Vagina (tissue), 2 donors: ENCODE measurements at regions not wholly inside any gene's neighbourhood (a gene's known extent, or its start where the extent isn't known, plus 50 kb on each side); places are given as distances from the start of the nearest gene placed in this dataset.
"Not testable (repeated sequence)": the region's sequence is repeated elsewhere in the genome, so short reads cannot be mapped to it uniquely, and the experiment has no call there.

Experiments
- DNase-seq, 2 donors: peaks; one replicate each; pipeline ENCODE4 v3.0.0-alpha.2; 2017; ENCODE audit errors: extremely low spot score in 2 of 2
- H3K27ac ChIP-seq: fragments of 200-600 bp; sonication (generic); one replicate; pipeline ENCODE4 v1.5.1; 2019
- H3K27me3 ChIP-seq: fragments of 200-600 bp; sonication (generic); one replicate; pipeline ENCODE4 v1.5.1; 2019
- H3K36me3 ChIP-seq, 2 donors: fragments of 200-600 bp; sonication (generic); one replicate each; pipeline ENCODE4 v1.5.1; 2017 to 2019
- H3K4me1 ChIP-seq: fragments of 200-600 bp; sonication (generic); one replicate; pipeline ENCODE4 v1.5.1; 2019
- H3K4me3 ChIP-seq, 2 donors: fragments of 200-600 bp; sonication (generic); 1 replicate in 1 of 2; 2 replicates in 1 of 2; pipeline ENCODE4 v1.5.1; 2016 to 2019
- H3K9me3 ChIP-seq: fragments of 200-600 bp; sonication (generic); one replicate; pipeline ENCODE4 v1.5.1; 2019
- CTCF ChIP-seq, 3 experiments: fragments of 450-650 bp in 2 of 3; fragments of 200-600 bp in 1 of 3; sonication (generic) in 1 of 3; IDR thresholded peaks; one replicate each; pipeline ENCODE4 v1.5.1; 2017 to 2019; ENCODE audit warnings: antibody characterized with exemption in 3 of 3, mild to moderate bottlenecking in 2 of 3, moderate library complexity in 2 of 3
- POLR2A ChIP-seq, 2 donors: fragments of 450-650 bp; IDR thresholded peaks; one replicate each; pipeline ENCODE4 v1.6.1; 2017; ENCODE audit warnings: antibody characterized with exemption in 2 of 2, mild to moderate bottlenecking in 2 of 2, moderate library complexity in 2 of 2
- POLR2AphosphoS5 ChIP-seq, 2 donors: sonication (generic); formaldehyde crosslinking; IDR thresholded peaks; one replicate each; pipeline ENCODE4 v1.9.0; 2017; ENCODE audit warnings: antibody characterized with exemption in 2 of 2, mild to moderate bottlenecking in 2 of 2, low read depth in 1 of 2; ENCODE audit not compliant: insufficient read depth in 1 of 2
- intact Hi-C: fragments of 100-400 bp; cut with DNase I; formaldehyde crosslinking; loops from one replicate; pipeline ENCODE4 v1.15.1; 2023

DNA sequence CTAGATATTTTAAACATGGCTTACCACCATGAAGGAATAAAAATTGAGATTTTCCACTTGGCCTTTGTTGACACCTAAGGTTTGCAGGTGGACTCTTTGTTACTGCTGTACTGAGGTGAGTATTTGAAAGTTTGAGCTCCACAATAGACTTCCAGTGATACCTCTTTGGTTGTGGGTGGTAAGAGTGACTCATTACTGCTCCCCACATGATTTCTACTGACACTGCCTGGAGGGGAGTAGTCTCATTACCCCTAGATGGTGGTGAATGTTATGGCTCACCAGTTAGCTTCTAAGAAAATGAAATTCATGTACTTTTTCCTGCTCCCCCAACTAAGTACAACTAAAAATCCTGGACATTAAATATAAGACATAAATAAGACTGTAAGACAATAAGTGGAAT is 1183.1 kb upstream of the TMEFF2 start:
- no peaks in the 10 kb centered on the region for H3K4me1 ChIP-seq
- no peaks in the 10 kb centered on the region for H3K36me3 ChIP-seq
- intact Hi-C loops = no loop called here
- no peaks in the 10 kb centered on the region for H3K9me3 ChIP-seq
- DNase-seq = no peak
- no peak overlapping the region for H3K4me3 ChIP-seq
- no peaks in the 10 kb centered on the region for H3K27me3 ChIP-seq
- no peak overlapping the region for H3K27ac ChIP-seq
- TF ChIP-seq POLR2AphosphoS5 (IDR thresholded peaks at IDR 0.05; ENCODE audit: insufficient read depth in 1 of 2, low read depth in 1 of 2) = no peak
- TF ChIP-seq CTCF (IDR thresholded peaks at IDR 0.05) = no peak
- no peak for TF ChIP-seq POLR2A (IDR thresholded peaks at IDR 0.05)

DNA sequence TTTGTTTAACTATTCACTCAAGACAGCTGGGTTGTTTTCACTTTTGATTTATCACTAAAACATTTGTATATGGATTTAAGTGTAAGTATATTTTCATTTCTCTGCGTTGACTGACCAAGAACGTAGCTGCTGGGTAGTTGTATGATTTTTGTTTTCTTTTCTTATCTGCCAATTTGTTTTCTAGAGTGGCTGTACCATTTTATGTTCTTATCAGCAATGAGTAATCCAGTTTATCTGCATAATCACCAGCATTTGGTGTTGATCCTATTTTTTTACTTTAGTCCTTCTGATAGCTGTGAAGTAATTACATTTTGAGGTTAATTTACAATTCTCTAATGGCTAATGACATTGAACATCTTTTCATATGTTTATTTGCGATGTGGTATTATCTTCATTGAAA is 1178.4 kb upstream of the TMEFF2 start:
- H3K27me3 ChIP-seq = no peaks in the 10 kb centered on the region
- DNase-seq = no peak
- no peak for TF ChIP-seq CTCF (IDR thresholded peaks at IDR 0.05)
- no peak for TF ChIP-seq POLR2A (IDR thresholded peaks at IDR 0.05)
- TF ChIP-seq POLR2AphosphoS5 (IDR thresholded peaks at IDR 0.05; ENCODE audit: insufficient read depth in 1 of 2, low read depth in 1 of 2) = no peak
- intact Hi-C loops = no loop called here
- H3K4me3 ChIP-seq = no peak overlapping the region
- no peak overlapping the region for H3K27ac ChIP-seq
- H3K9me3 ChIP-seq = no peaks in the 10 kb centered on the region
- H3K36me3 ChIP-seq = no peaks in the 10 kb centered on the region
- no peaks in the 10 kb centered on the region for H3K4me1 ChIP-seq

- no peak for DNase-seq
- Histone ChIP-seq H3K4me1 (no peaks in the 10 kb centered on the region), H3K36me3 (no peaks in the 10 kb centered on the region), H3K27ac (no peak overlapping the region), H3K27me3 (no peaks in the 10 kb centered on the region), H3K4me3 (no peak overlapping the region), H3K9me3 (no peaks in the 10 kb centered on the region)
- intact Hi-C loops = no loop called here
- no peak for TF ChIP-seq CTCF (IDR thresholded peaks at IDR 0.05)
- no peak for TF ChIP-seq POLR2A (IDR thresholded peaks at IDR 0.05)
- no peak for TF ChIP-seq POLR2AphosphoS5 (IDR thresholded peaks at IDR 0.05; ENCODE audit: insufficient read depth in 1 of 2, low read depth in 1 of 2)
These were observed 1176.5 kb upstream of the TMEFF2 start for GRCh38 chr2:193371200-193371599.

GRCh38 chr2:193368615-193369014 is 1173.9 kb upstream of the TMEFF2 start:
- DNase-seq = no peak
- H3K27ac ChIP-seq = no peak overlapping the region
- no peaks in the 10 kb centered on the region for H3K27me3 ChIP-seq
- H3K9me3 ChIP-seq = no peaks in the 10 kb centered on the region
- no peaks in the 10 kb centered on the region for H3K36me3 ChIP-seq
- TF ChIP-seq POLR2A (IDR thresholded peaks at IDR 0.05) (no peak), CTCF (IDR thresholded peaks at IDR 0.05) (no peak), POLR2AphosphoS5 (IDR thresholded peaks at IDR 0.05; ENCODE audit: insufficient read depth in 1 of 2, low read depth in 1 of 2) (no peak)
- no peak overlapping the region for H3K4me3 ChIP-seq
- intact Hi-C loops = no loop called here
- no peaks in the 10 kb centered on the region for H3K4me1 ChIP-seq

DNA sequence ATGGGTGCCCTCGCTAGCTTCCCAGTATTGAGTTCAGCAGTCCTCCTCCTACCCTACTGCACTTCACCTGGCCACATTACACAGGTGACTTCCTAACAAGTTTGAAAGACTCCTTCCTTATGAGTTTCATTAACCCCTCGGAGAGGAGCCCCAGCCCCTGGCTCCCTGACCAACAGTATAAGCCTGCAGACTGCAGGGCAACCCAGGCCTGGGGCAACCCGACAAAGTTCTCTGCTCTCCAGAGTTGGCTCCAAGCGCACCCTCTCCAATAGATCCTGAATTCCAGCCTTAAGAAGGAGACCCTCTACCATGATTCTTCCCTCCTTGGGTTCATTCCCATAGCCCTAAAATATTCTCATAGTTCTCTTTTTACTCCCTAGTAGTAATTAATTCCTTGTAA is 1162.8 kb upstream of the TMEFF2 start:
- TF ChIP-seq CTCF (IDR thresholded peaks at IDR 0.05) (no peak), POLR2AphosphoS5 (IDR thresholded peaks at IDR 0.05; ENCODE audit: insufficient read depth in 1 of 2, low read depth in 1 of 2) (no peak), POLR2A (IDR thresholded peaks at IDR 0.05) (no peak)
- Histone ChIP-seq H3K27me3 (no peaks in the 10 kb centered on the region), H3K4me3 (no peak overlapping the region), H3K27ac (no peak overlapping the region), H3K4me1 (no peaks in the 10 kb centered on the region), H3K36me3 (no peaks in the 10 kb centered on the region), H3K9me3 (no peaks in the 10 kb centered on the region)
- DNase-seq = no peak
- intact Hi-C loops = no loop called here

DNA sequence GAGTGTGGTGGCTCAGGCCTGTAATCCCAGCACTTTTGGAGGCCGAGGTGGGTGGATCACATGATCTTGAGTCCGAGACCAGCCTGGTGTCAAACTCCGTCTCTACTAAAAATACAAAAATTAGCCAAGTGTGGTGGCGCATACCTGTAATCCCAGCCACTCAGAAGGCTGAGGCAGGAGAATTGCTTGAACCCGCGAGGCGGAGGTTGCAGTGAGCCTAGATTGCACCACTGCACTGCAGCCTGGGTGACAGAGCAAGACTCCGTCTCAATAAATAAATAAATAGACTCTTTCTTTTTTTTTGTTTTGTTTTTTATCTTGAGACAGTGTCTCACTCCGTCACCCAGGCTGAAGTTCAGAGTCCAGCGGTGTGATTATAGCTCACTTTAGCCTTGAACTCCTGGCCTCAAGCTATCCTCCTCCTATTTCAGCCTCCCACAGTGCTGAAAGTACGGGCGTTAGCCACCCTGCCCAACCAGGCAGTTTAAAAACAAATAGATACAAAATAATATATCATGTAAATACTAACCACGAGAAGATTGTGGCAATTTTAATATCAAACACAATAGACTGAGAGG is 1158.0 kb upstream of the TMEFF2 start:
- H3K36me3 ChIP-seq, DNase-seq, H3K4me1 ChIP-seq, H3K4me3 ChIP-seq, H3K9me3 ChIP-seq, H3K27ac ChIP-seq, intact Hi-C loops, H3K27me3 ChIP-seq: not testable (repeated sequence)
